ENCODE measurements at regions not wholly inside any gene's neighbourhood (a gene's known extent, or its start where the extent isn't known, plus 50 kb on each side); places are given as distances from the start of the nearest gene placed in this dataset.

- TF ChIP-seq CTCF (IDR thresholded peaks at IDR 0.05) (no peak), POLR2AphosphoS5 (IDR thresholded peaks at IDR 0.05) (no peak)
These were observed 1942.7 kb downstream of the PCDH9 start for GRCh38 chr13:65287405-65287804.

Measured in prostate gland (tissue), 2 donors.